Naive B cell (primary cell): ENCODE measurements at regions not wholly inside any gene's neighbourhood (a gene's known extent, or its start where the extent isn't known, plus 50 kb on each side); places are given as distances from the start of the nearest gene placed in this dataset.

ENCODE experiments used
- ATAC-seq, 2 donors: fragments of 150-1000 bp; cut with Tn5 transposase; 2 replicates each; pipeline ENCODE4 v1.10.0; 2021; ENCODE audit warnings: low read depth in 2 of 2, mild to moderate bottlenecking in 2 of 2, moderate library complexity in 2 of 2
- DNase-seq: peaks from one replicate; pipeline ENCODE4 v3.0.0; 2022
- H3K27ac Mint-ChIP-seq, 6 donors: one replicate each; pipeline ENCODE4 v1.8.0; 2020 to 2022; ENCODE audit warnings: mild to moderate bottlenecking in 6 of 6, mixed read lengths in 6 of 6, moderate library complexity in 5 of 6, inconsistent platforms in 2 of 6
- H3K27me3 Mint-ChIP-seq, 3 donors: one replicate each; pipeline ENCODE4 v1.8.0; 2021 to 2022; ENCODE audit warnings: mixed read lengths in 3 of 3, mild to moderate bottlenecking in 1 of 3
- H3K36me3 Mint-ChIP-seq, 2 donors: one replicate each; pipeline ENCODE4 v1.8.0; 2020 to 2022; ENCODE audit warnings: mixed read lengths in 2 of 2, inconsistent platforms in 1 of 2, mild to moderate bottlenecking in 1 of 2
- H3K4me1 Mint-ChIP-seq, 3 donors: one replicate each; pipeline ENCODE4 v1.8.0; 2020 to 2022; ENCODE audit warnings: mixed read lengths in 3 of 3, inconsistent platforms in 1 of 3, mild to moderate bottlenecking in 1 of 3, moderate library complexity in 1 of 3
- H3K4me3 Mint-ChIP-seq, 8 donors: one replicate each; pipeline ENCODE4 v1.8.0; 2020 to 2022; ENCODE audit warnings: mild to moderate bottlenecking in 8 of 8, mixed read lengths in 8 of 8, moderate library complexity in 8 of 8, inconsistent platforms in 2 of 8
- H3K9me3 Mint-ChIP-seq, 7 donors: one replicate each; pipeline ENCODE4 v1.8.0; 2020 to 2022; ENCODE audit warnings: mixed read lengths in 7 of 7, mild to moderate bottlenecking in 5 of 7, inconsistent platforms in 2 of 7, moderate library complexity in 1 of 7

GRCh38 chr1:55839221-55839620, 624.1 kb upstream of the USP24 start:
- ATAC-seq = no peak

DNA sequence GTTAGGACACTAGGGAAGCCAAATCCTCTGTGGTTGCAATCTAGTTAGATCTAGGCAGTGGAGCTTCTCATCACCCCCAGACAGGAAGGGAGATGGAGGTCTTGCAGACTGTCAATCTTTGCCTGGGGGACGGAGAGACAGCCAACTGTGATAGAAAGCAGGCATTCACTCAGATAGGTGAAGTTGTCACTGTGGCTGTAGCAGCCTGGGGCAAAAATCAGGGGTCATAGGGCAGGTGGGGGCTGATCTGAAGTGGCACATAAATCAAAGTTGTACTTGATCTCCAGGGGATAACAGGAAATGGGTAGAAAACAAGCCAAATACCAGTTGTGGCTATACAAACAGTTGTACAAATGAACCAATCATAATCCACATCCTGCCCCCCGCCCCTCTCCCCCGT, 620.9 kb upstream of the USP24 start:
- DNase-seq = no peak
- peaks cover 0 to 3% (median 0%) of the 10 kb centered on the region in 7 donors for H3K9me3 Mint-ChIP-seq
- no peaks in the 10 kb centered on the region for H3K4me1 Mint-ChIP-seq
- no peak overlapping the region for H3K4me3 Mint-ChIP-seq
- ATAC-seq = no peak
- H3K27ac Mint-ChIP-seq = no peak overlapping the region
- peaks cover 0 to 8% (median 5%) of the 10 kb centered on the region in 3 donors for H3K27me3 Mint-ChIP-seq
- no peaks in the 10 kb centered on the region for H3K36me3 Mint-ChIP-seq

More at GRCh38 chr1:55839221-55839620, 624.1 kb upstream of the USP24 start:
- Mint-ChIP-seq H3K4me3 (no peak overlapping the region), H3K27me3 (peaks cover 0 to 5% (median 0%) of the 10 kb centered on the region in 3 donors), H3K36me3 (no peaks in the 10 kb centered on the region), H3K4me1 (no peaks in the 10 kb centered on the region), H3K27ac (no peak overlapping the region), H3K9me3 (peaks cover 0 to 3% (median 0%) of the 10 kb centered on the region in 7 donors)
- no peak for DNase-seq

DNA sequence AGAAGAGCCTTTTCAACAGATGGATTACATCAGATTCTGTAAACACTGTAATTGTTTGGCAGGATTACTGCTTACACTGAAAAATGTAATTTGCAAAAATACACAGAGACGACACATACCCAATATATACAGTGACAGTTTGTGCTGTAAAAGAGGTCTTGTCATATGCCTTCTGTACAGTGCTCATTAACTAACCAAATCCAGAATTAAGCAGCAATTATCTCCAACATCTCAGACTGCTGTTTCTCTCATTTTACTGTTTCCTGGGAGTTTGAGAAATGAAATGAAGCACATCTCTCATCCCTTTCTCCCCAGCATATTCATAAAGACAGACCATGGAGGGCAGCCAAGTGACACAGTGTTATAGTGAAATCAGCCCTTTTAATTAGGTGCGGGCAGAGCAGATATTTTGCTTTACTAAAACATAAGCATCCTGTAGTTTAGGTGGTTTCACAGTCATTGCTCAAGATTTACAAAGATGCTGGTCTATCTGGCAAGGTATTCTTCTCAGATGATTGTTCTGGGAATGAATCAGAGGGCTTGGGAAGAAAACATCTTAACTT, 618.4 kb upstream of the USP24 start:
- Mint-ChIP-seq H3K27ac (no peak overlapping the region), H3K9me3 (no peaks in the 10 kb centered on the region), H3K36me3 (no peaks in the 10 kb centered on the region), H3K27me3 (peaks cover 0 to 8% (median 0%) of the 10 kb centered on the region in 3 donors), H3K4me3 (no peak overlapping the region), H3K4me1 (no peaks in the 10 kb centered on the region)
- ATAC-seq (no peak), DNase-seq (no peak)

GRCh38 chr1:55831759-55832158, 616.6 kb upstream of the USP24 start:
- Mint-ChIP-seq H3K27ac (no peak overlapping the region), H3K36me3 (no peaks in the 10 kb centered on the region), H3K27me3 (peaks cover 0 to 8% (median 0%) of the 10 kb centered on the region in 3 donors), H3K9me3 (no peaks in the 10 kb centered on the region), H3K4me3 (no peak overlapping the region), H3K4me1 (no peaks in the 10 kb centered on the region)
- no peak for ATAC-seq
- DNase-seq = no peak

GRCh38 chr1:55828044-55828443, 612.9 kb upstream of the USP24 start:
- DNase-seq = no peak
- no peak for ATAC-seq
- H3K9me3 Mint-ChIP-seq = no peaks in the 10 kb centered on the region
- no peak overlapping the region for H3K4me3 Mint-ChIP-seq
- no peaks in the 10 kb centered on the region for H3K36me3 Mint-ChIP-seq
- no peaks in the 10 kb centered on the region for H3K4me1 Mint-ChIP-seq
- H3K27me3 Mint-ChIP-seq = peaks cover 0 to 8% (median 5%) of the 10 kb centered on the region in 3 donors
- no peak overlapping the region for H3K27ac Mint-ChIP-seq

DNA sequence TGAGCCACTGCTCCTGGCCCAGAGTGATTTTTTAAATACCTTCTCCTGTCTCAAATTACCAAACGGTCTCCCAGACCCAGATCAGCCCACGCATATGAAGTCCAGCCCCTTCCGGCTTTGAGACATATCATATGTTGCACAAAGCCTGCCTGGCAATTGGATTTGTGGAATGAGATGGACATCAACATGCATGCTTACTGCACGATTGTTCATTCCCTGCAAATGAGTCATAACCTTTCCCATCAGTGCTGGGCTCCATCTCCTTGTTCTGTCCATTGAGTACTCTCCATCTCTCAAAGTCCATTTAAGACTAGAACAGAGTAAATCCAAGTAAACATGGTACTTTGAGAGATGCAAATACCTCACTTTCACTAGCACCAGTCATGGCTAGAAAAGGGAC, 612.2 kb upstream of the USP24 start:
- Mint-ChIP-seq H3K36me3 (no peaks in the 10 kb centered on the region), H3K4me1 (no peaks in the 10 kb centered on the region), H3K27ac (no peak overlapping the region), H3K4me3 (no peak overlapping the region), H3K9me3 (no peaks in the 10 kb centered on the region), H3K27me3 (peaks cover 0 to 9% (median 5%) of the 10 kb centered on the region in 3 donors)
- ATAC-seq (no peak), DNase-seq (no peak)

GRCh38 chr1:55826381-55827080, 611.4 kb upstream of the USP24 start:
- Mint-ChIP-seq H3K4me3 (no peak overlapping the region), H3K27me3 (peaks cover 0 to 13% (median 10%) of the 10 kb centered on the region in 3 donors), H3K9me3 (no peaks in the 10 kb centered on the region), H3K27ac (no peak overlapping the region), H3K36me3 (no peaks in the 10 kb centered on the region), H3K4me1 (no peaks in the 10 kb centered on the region)
- DNase-seq (no peak), ATAC-seq (no peak)

GRCh38 chr1:55825461-55825860, 610.3 kb upstream of the USP24 start:
- H3K9me3 Mint-ChIP-seq = no peaks in the 10 kb centered on the region
- DNase-seq (no peak), ATAC-seq (no peak)
- no peak overlapping the region for H3K27ac Mint-ChIP-seq
- H3K36me3 Mint-ChIP-seq = no peaks in the 10 kb centered on the region
- H3K4me3 Mint-ChIP-seq = no peak overlapping the region
- H3K27me3 Mint-ChIP-seq = peaks cover 0 to 13% (median 10%) of the 10 kb centered on the region in 3 donors
- no peaks in the 10 kb centered on the region for H3K4me1 Mint-ChIP-seq

DNA sequence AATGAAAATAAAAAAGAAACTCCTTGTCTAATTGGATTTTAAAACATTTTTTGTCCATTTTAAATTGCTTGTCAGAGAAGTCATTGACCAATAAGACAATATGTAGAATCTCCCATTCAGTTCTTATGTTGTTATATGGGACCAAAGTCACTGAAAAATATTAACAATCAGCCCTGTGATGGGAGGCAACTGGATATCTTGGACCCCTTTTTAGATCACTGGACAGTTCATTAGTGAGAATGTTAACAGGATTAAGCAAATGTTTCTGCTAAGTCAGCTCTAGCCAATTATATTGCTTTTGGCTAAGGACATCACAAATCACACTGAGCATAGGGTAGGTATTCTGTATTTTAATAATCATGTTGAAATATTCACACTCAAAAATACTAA, 609.1 kb upstream of the USP24 start:
- Mint-ChIP-seq H3K9me3 (no peaks in the 10 kb centered on the region), H3K4me1 (no peaks in the 10 kb centered on the region)
- DNase-seq = no peak

GRCh38 chr1:55823541-55824250, 608.5 kb upstream of the USP24 start:
- ATAC-seq (no peak), DNase-seq (no peak)
- Mint-ChIP-seq H3K4me1 (no peaks in the 10 kb centered on the region), H3K27me3 (peaks cover 0 to 13% (median 10%) of the 10 kb centered on the region in 3 donors), H3K4me3 (no peak overlapping the region), H3K9me3 (no peaks in the 10 kb centered on the region), H3K36me3 (no peaks in the 10 kb centered on the region), H3K27ac (no peak overlapping the region)

More for the DNA sequence above, 609.1 kb upstream of the USP24 start:
- Mint-ChIP-seq H3K27me3 (peaks cover 0 to 13% (median 10%) of the 10 kb centered on the region in 3 donors), H3K4me3 (no peak overlapping the region), H3K36me3 (no peaks in the 10 kb centered on the region), H3K27ac (no peak overlapping the region)
- ATAC-seq = no peak

- Mint-ChIP-seq H3K4me1 (no peaks in the 10 kb centered on the region), H3K27ac (no peak overlapping the region), H3K27me3 (peaks cover 0 to 13% (median 10%) of the 10 kb centered on the region in 3 donors), H3K9me3 (no peaks in the 10 kb centered on the region), H3K4me3 (no peak overlapping the region), H3K36me3 (no peaks in the 10 kb centered on the region)
- ATAC-seq (no peak), DNase-seq (no peak)
Measured at GRCh38 chr1:55822891-55823290, 607.7 kb upstream of the USP24 start.

DNA sequence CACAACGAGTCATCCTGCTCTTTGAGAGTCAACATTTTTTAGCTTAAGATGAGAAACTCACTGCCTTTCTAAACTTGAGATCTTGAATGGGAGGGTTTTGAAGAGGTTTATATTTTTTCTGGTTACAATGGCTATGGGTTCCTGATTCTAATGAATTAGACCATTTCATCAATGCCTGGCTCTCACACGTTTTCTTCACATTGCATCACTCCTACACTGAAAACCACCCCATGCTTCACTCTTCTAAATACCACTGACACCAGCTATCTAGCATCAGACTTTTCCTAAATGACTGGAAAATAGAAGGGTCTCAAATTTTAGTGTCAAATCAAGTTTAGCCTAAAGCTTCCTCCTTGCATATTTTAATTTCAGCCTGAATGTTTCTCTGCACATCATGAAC, 606.1 kb upstream of the USP24 start:
- H3K4me3 Mint-ChIP-seq = no peak overlapping the region
- no peaks in the 10 kb centered on the region for H3K36me3 Mint-ChIP-seq
- DNase-seq = no peak
- H3K27me3 Mint-ChIP-seq = peaks cover 0 to 13% (median 10%) of the 10 kb centered on the region in 3 donors
- H3K9me3 Mint-ChIP-seq = no peaks in the 10 kb centered on the region
- no peak overlapping the region for H3K27ac Mint-ChIP-seq
- ATAC-seq = no peak
- H3K4me1 Mint-ChIP-seq = no peaks in the 10 kb centered on the region

- no peak for ATAC-seq
- Mint-ChIP-seq H3K27me3 (peaks cover 4 to 13% (median 5%) of the 10 kb centered on the region in 3 donors), H3K4me1 (no peaks in the 10 kb centered on the region), H3K4me3 (no peak overlapping the region), H3K36me3 (no peaks in the 10 kb centered on the region), H3K9me3 (no peaks in the 10 kb centered on the region), H3K27ac (no peak overlapping the region)
- DNase-seq = no peak
Measured at GRCh38 chr1:55820501-55820900, 605.3 kb upstream of the USP24 start.

DNA sequence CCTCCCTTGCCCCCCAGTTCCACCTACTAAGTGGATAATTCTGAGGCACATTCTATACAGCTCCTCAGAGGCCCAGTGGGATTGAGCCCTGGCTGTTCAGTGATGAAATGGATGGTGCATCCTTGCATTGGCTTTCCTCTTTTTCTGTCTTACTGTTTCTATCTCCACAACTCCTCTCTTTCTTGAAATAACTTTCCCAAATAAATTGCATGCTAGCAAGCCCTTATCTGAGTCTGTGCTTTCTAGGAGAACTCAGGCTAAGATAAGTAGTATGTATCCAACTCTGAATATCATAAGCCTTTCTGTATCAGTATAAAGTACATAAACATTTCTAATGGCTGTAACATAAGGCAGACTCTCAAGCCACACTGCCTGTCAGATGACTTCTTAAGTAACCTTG, 603.8 kb upstream of the USP24 start:
- no peak overlapping the region for H3K4me3 Mint-ChIP-seq
- DNase-seq (no peak), ATAC-seq (no peak)
- H3K27ac Mint-ChIP-seq = no peak overlapping the region
- no peaks in the 10 kb centered on the region for H3K4me1 Mint-ChIP-seq
- H3K36me3 Mint-ChIP-seq = no peaks in the 10 kb centered on the region
- peaks cover 5 to 13% (median 6%) of the 10 kb centered on the region in 3 donors for H3K27me3 Mint-ChIP-seq
- H3K9me3 Mint-ChIP-seq = no peaks in the 10 kb centered on the region
